Vagina (tissue), 2 donors: ENCODE measurements at regions not wholly inside any gene's neighbourhood (a gene's known extent, or its start where the extent isn't known, plus 50 kb on each side); places are given as distances from the start of the nearest gene placed in this dataset.

ENCODE experiments used
- CTCF ChIP-seq, 3 experiments: fragments of 450-650 bp in 2 of 3; fragments of 200-600 bp in 1 of 3; sonication (generic) in 1 of 3; IDR thresholded peaks; one replicate each; pipeline ENCODE4 v1.5.1; 2017 to 2019; ENCODE audit warnings: antibody characterized with exemption in 3 of 3, mild to moderate bottlenecking in 2 of 3, moderate library complexity in 2 of 3
- POLR2A ChIP-seq, 2 donors: fragments of 450-650 bp; IDR thresholded peaks; one replicate each; pipeline ENCODE4 v1.6.1; 2017; ENCODE audit warnings: antibody characterized with exemption in 2 of 2, mild to moderate bottlenecking in 2 of 2, moderate library complexity in 2 of 2

- TF ChIP-seq POLR2A (IDR thresholded peaks at IDR 0.05): no peak
- no peak for TF ChIP-seq CTCF (IDR thresholded peaks at IDR 0.05)
Measured at GRCh38 chr12:29004936-29005304, 144.2 kb upstream of the FAR2 start.
